Ovary (tissue), 7 donors: ENCODE measurements at regions not wholly inside any gene's neighbourhood (a gene's known extent, or its start where the extent isn't known, plus 50 kb on each side); places are given as distances from the start of the nearest gene placed in this dataset.

ENCODE experiments used
- DNase-seq, 5 donors: peaks; one replicate each; pipeline ENCODE4 v3.0.0-alpha.2; 2019 to 2020
- H3K27ac ChIP-seq, 2 donors: fragments of 200-600 bp; one replicate each; pipeline versions ENCODE4 v1.5.1 to v1.8.0; 2019 to 2022
- H3K27me3 ChIP-seq: fragments of 200-600 bp; one replicate; pipeline ENCODE4 v1.8.0; 2022
- H3K36me3 ChIP-seq: fragments of 200-600 bp; sonication (generic); one replicate; pipeline ENCODE4 v1.5.1; 2019
- H3K4me1 ChIP-seq: one replicate; pipeline ENCODE4 v1.8.1; 2013; ENCODE audit warnings: mild to moderate bottlenecking, moderate library complexity; ENCODE audit not compliant: insufficient read depth
- H3K4me3 ChIP-seq: fragments of 200-600 bp; sonication (generic); one replicate; pipeline ENCODE4 v1.5.1; 2017
- H3K9me3 ChIP-seq, 2 donors: fragments of 200-600 bp in 1 of 2; sonication (generic) in 1 of 2; one replicate each; pipeline versions ENCODE4 v1.5.1 to v1.8.1; 2013 to 2019; ENCODE audit warnings: mild to moderate bottlenecking in 1 of 2, moderate library complexity in 1 of 2
- CTCF ChIP-seq, 3 donors: fragments of 450-650 bp in 2 of 3; fragments of 200-600 bp in 1 of 3; IDR thresholded peaks; one replicate each; pipeline versions ENCODE4 v1.5.1 to v1.8.0; 2016 to 2022; ENCODE audit warnings: antibody characterized with exemption in 3 of 3, mild to moderate bottlenecking in 1 of 3
- EP300 ChIP-seq: sonication (generic); formaldehyde crosslinking; IDR thresholded peaks from one replicate; pipeline ENCODE4 v1.6.1; 2017; ENCODE audit warnings: antibody characterized with exemption
- POLR2A ChIP-seq: fragments of 450-650 bp; IDR thresholded peaks from one replicate; pipeline ENCODE4 v1.6.1; 2017; ENCODE audit warnings: antibody characterized with exemption, mild to moderate bottlenecking, moderate library complexity
- WGBS, 3 donors: extraction: QIAGEN DNeasy Blood & Tissue Kit in 1 of 3; methylation state at CpG; one replicate each; pipeline versions ENCODE4 v1.1.5 to v1.1.7; 2013 to 2017; 5-methylcytosine and 5-hydroxymethylcytosine counted together
- intact Hi-C, 4 donors: fragments of 100-400 bp; cut with DNase I; formaldehyde crosslinking; loops; one replicate each; pipeline versions ENCODE4 v1.11.0 to v1.15.1; 2022 to 2023
- donor health status: DM: no; HTN: no; CAD: no; lungs with moderate emphysema.
- donor health status: DM: no; HTN: no; CAD: no.
- donor health status: Bipolar disorder and iron deficiency.
- donor health status: DM: no; HTN: no; CAD: no.
- donor health status: DM: yes; HTN: yes; CAD: no.

DNA sequence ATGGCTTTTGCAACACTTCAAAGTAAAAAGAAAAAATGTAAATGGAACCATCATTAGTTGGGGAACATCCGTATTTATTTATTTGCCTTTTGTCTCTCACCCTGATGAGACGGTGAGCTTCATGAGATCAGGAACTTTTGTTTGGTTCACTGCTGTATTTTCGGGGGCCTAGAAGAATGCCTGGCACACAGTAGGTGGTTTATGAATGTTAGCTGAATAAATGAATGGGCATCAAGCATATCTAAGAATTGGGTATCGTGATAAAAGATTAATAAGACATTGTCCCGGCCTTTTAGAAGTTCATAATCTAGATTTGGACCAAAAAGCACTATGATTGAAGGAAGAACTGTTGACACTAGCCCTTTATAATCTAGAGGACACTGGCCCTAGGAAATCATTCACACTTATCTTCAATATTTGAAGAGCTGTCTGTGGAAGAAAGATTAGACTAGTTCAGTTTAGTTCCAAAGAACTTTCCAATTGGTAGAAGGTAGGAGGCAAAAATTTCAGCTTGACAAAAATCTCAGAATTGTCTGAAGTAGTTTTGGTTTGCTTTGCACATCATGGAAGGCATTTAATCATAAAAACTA is 70.3 kb upstream of the CD83 start:
- Histone ChIP-seq H3K4me3 (no peak overlapping the region), H3K27me3 (no peaks in the 10 kb centered on the region), H3K9me3 (no peaks in the 10 kb centered on the region), H3K27ac (no peak overlapping the region), H3K36me3 (no peaks in the 10 kb centered on the region), H3K4me1 (no peaks in the 10 kb centered on the region)
- intact Hi-C loops, result no loop called here
- WGBS, 3 donors, result 79 to 88% (median 80%) methylated on average over 5 of the region's 5 CpGs
- no peak for DNase-seq
- TF ChIP-seq CTCF (IDR thresholded peaks at IDR 0.05) (no peak), POLR2A (no peak), EP300 (no peak)

GRCh38 chr6:14048837-14049236 is 68.7 kb upstream of the CD83 start:
- Histone ChIP-seq H3K4me3 (no peak overlapping the region), H3K36me3 (no peaks in the 10 kb centered on the region), H3K27ac (no peak overlapping the region), H3K4me1 (no peaks in the 10 kb centered on the region), H3K27me3 (no peaks in the 10 kb centered on the region), H3K9me3 (no peaks in the 10 kb centered on the region)
- intact Hi-C loops, result no loop called here
- TF ChIP-seq CTCF (IDR thresholded peaks at IDR 0.05), result no peak
- no peak for TF ChIP-seq POLR2A
- no peak for TF ChIP-seq EP300
- no peak for DNase-seq
- 39 to 59% (median 53%) methylated on average over 3 of the region's 3 CpGs for WGBS, 3 donors

DNA sequence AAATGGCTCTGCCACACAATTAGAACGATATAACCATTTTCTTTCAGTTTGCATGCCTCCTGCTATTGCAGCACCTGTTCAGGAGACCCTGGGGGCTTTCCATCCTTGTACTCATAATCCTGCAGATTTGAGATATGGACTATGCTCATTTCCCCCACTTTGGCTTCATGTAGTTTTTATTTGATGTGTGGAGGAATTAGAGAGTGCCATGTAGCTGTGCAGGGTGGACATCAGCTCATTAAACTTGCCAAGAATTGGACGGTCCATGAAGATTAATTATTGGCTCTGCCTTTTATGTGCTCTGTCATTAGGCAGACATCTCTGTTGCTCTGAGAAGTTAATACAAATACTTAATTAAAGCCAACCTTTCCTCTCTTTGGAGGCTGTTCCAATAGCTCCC is 66.2 kb upstream of the CD83 start:
- H3K4me1 ChIP-seq, result no peaks in the 10 kb centered on the region
- H3K9me3 ChIP-seq, result no peaks in the 10 kb centered on the region
- no peaks in the 10 kb centered on the region for H3K36me3 ChIP-seq
- H3K4me3 ChIP-seq, result no peak overlapping the region
- intact Hi-C loops, result no loop called here
- no peaks in the 10 kb centered on the region for H3K27me3 ChIP-seq
- H3K27ac ChIP-seq, result no peak overlapping the region
- DNase-seq, result no peak
- 27 to 40% (median 32%) methylated on average over 2 of the region's 2 CpGs for WGBS, 3 donors
- TF ChIP-seq EP300, result no peak
- no peak for TF ChIP-seq POLR2A
- no peak for TF ChIP-seq CTCF (IDR thresholded peaks at IDR 0.05)

- intact Hi-C loops, result no loop called here
- H3K27me3 ChIP-seq, result no peaks in the 10 kb centered on the region
- 78 to 87% (median 86%) methylated on average over 2 of the region's 2 CpGs for WGBS, 3 donors
- TF ChIP-seq POLR2A (no peak), EP300 (no peak), CTCF (IDR thresholded peaks at IDR 0.05) (no peak)
- no peaks in the 10 kb centered on the region for H3K9me3 ChIP-seq
- H3K27ac ChIP-seq, result no peak overlapping the region
- no peak for DNase-seq
- H3K4me1 ChIP-seq, result no peaks in the 10 kb centered on the region
- H3K36me3 ChIP-seq, result no peaks in the 10 kb centered on the region
- no peak overlapping the region for H3K4me3 ChIP-seq
These were observed 63.8 kb upstream of the CD83 start for GRCh38 chr6:14053811-14054210.
